ENCODE measurements at regions not wholly inside any gene's neighbourhood (a gene's known extent, or its start where the extent isn't known, plus 50 kb on each side); places are given as distances from the start of the nearest gene placed in this dataset.

GRCh38 chr13:89940383-89940782 lies 1407.1 kb upstream of the MIR17HG start:
- Mint-ChIP-seq H3K9me3 (peaks cover 9% of the 10 kb centered on the region), H3K4me3 (no peak overlapping the region), H3K4me1 (ENCODE audit: low read depth) (no peaks in the 10 kb centered on the region), H3K27me3 (no peaks in the 10 kb centered on the region), H3K36me3 (no peaks in the 10 kb centered on the region), H3K27ac (no peak overlapping the region)
- DNase-seq: no peak
- intact Hi-C loops (cut with micrococcal nuclease): no loop called here
- ChIA-PET POLR2A (no interaction called here), CTCF (no interaction called here)

- POLR2A ChIA-PET: no interaction called here
- CTCF ChIA-PET: no interaction called here
- no peak overlapping the region for H3K4me3 Mint-ChIP-seq
Measured at GRCh38 chr13:89943139-89943538, 1404.3 kb upstream of the MIR17HG start.

GRCh38 chr13:89950225-89950624 lies 1397.3 kb upstream of the MIR17HG start:
- no peaks in the 10 kb centered on the region for H3K27me3 Mint-ChIP-seq
- H3K36me3 Mint-ChIP-seq: no peaks in the 10 kb centered on the region
- no peaks in the 10 kb centered on the region for H3K4me1 Mint-ChIP-seq (ENCODE audit: low read depth)

More at GRCh38 chr13:89943139-89943538, 1404.3 kb upstream of the MIR17HG start:
- Mint-ChIP-seq H3K27ac (no peak overlapping the region), H3K27me3 (no peaks in the 10 kb centered on the region), H3K36me3 (no peaks in the 10 kb centered on the region), H3K9me3 (peaks cover 14% of the 10 kb centered on the region), H3K4me1 (ENCODE audit: low read depth) (no peaks in the 10 kb centered on the region)
- DNase-seq: no peak
- intact Hi-C loops (cut with micrococcal nuclease): no loop called here

GRCh38 chr13:89951341-89951740 lies 1396.1 kb upstream of the MIR17HG start:
- Mint-ChIP-seq H3K9me3 (peaks cover 20% of the 10 kb centered on the region), H3K36me3 (no peaks in the 10 kb centered on the region), H3K27me3 (no peaks in the 10 kb centered on the region), H3K4me1 (ENCODE audit: low read depth) (no peaks in the 10 kb centered on the region), H3K27ac (no peak overlapping the region), H3K4me3 (no peak overlapping the region)
- POLR2A ChIA-PET: no interaction called here
- no peak for DNase-seq
- CTCF ChIA-PET: no interaction called here
- intact Hi-C loops (cut with micrococcal nuclease): no loop called here

More at GRCh38 chr13:89950225-89950624, 1397.3 kb upstream of the MIR17HG start:
- ChIA-PET CTCF (no interaction called here), POLR2A (no interaction called here)
- DNase-seq: no peak
- H3K9me3 Mint-ChIP-seq: peaks cover 21% of the 10 kb centered on the region
- no peak overlapping the region for H3K4me3 Mint-ChIP-seq
- intact Hi-C loops (cut with micrococcal nuclease): no loop called here
- no peak overlapping the region for H3K27ac Mint-ChIP-seq

- H3K27me3 Mint-ChIP-seq: no peaks in the 10 kb centered on the region
Measured at GRCh38 chr13:89953581-89953980, 1393.9 kb upstream of the MIR17HG start.

GRCh38 chr13:89955773-89956172 lies 1391.7 kb upstream of the MIR17HG start:
- Mint-ChIP-seq H3K4me1 (ENCODE audit: low read depth) (no peaks in the 10 kb centered on the region), H3K9me3 (peaks cover 11% of the 10 kb centered on the region), H3K27me3 (no peaks in the 10 kb centered on the region), H3K27ac (no peak overlapping the region), H3K4me3 (no peak overlapping the region), H3K36me3 (no peaks in the 10 kb centered on the region)
- no peak for DNase-seq
- CTCF ChIA-PET: no interaction called here
- intact Hi-C loops (cut with micrococcal nuclease): no loop called here
- POLR2A ChIA-PET: no interaction called here

More at GRCh38 chr13:89953581-89953980, 1393.9 kb upstream of the MIR17HG start:
- no peak for DNase-seq
- intact Hi-C loops (cut with micrococcal nuclease): no loop called here
- CTCF ChIA-PET: no interaction called here
- Mint-ChIP-seq H3K9me3 (peaks cover 11% of the 10 kb centered on the region), H3K36me3 (no peaks in the 10 kb centered on the region), H3K27ac (no peak overlapping the region), H3K4me3 (no peak overlapping the region), H3K4me1 (ENCODE audit: low read depth) (no peaks in the 10 kb centered on the region)
- POLR2A ChIA-PET: no interaction called here

- Mint-ChIP-seq H3K4me3 (no peak overlapping the region), H3K9me3 (peaks cover 6% of the 10 kb centered on the region), H3K4me1 (ENCODE audit: low read depth) (no peaks in the 10 kb centered on the region), H3K27ac (no peak overlapping the region), H3K27me3 (no peaks in the 10 kb centered on the region), H3K36me3 (no peaks in the 10 kb centered on the region)
- ChIA-PET CTCF (no interaction called here), POLR2A (no interaction called here)
- DNase-seq: no peak
- intact Hi-C loops (cut with micrococcal nuclease): no loop called here
Measured at GRCh38 chr13:89959074-89959473, 1388.4 kb upstream of the MIR17HG start.

GRCh38 chr13:89965252-89965651 lies 1382.2 kb upstream of the MIR17HG start:
- no peak for DNase-seq
- H3K4me3 Mint-ChIP-seq: no peak overlapping the region
- intact Hi-C loops (cut with micrococcal nuclease): no loop called here
- no peak overlapping the region for H3K27ac Mint-ChIP-seq
- no peaks in the 10 kb centered on the region for H3K36me3 Mint-ChIP-seq
- ChIA-PET POLR2A (no interaction called here), CTCF (no interaction called here)
- peaks cover 6% of the 10 kb centered on the region for H3K9me3 Mint-ChIP-seq
- no peaks in the 10 kb centered on the region for H3K4me1 Mint-ChIP-seq (ENCODE audit: low read depth)
- H3K27me3 Mint-ChIP-seq: no peaks in the 10 kb centered on the region

- H3K4me1 Mint-ChIP-seq (ENCODE audit: low read depth): no peaks in the 10 kb centered on the region
Measured at GRCh38 chr13:89966524-89966923, 1381.0 kb upstream of the MIR17HG start.

GRCh38 chr13:89967701-89968100 lies 1379.8 kb upstream of the MIR17HG start:
- H3K9me3 Mint-ChIP-seq: peaks cover 6% of the 10 kb centered on the region
- H3K27me3 Mint-ChIP-seq: no peaks in the 10 kb centered on the region
- H3K36me3 Mint-ChIP-seq: no peaks in the 10 kb centered on the region
- ChIA-PET CTCF (no interaction called here), POLR2A (no interaction called here)
- no peak for DNase-seq
- no peaks in the 10 kb centered on the region for H3K4me1 Mint-ChIP-seq (ENCODE audit: low read depth)
- no peak overlapping the region for H3K4me3 Mint-ChIP-seq
- H3K27ac Mint-ChIP-seq: no peak overlapping the region
- intact Hi-C loops (cut with micrococcal nuclease): no loop called here

More at GRCh38 chr13:89966524-89966923, 1381.0 kb upstream of the MIR17HG start:
- POLR2A ChIA-PET: no interaction called here
- Mint-ChIP-seq H3K4me3 (no peak overlapping the region), H3K9me3 (peaks cover 6% of the 10 kb centered on the region), H3K27me3 (no peaks in the 10 kb centered on the region), H3K27ac (no peak overlapping the region), H3K36me3 (no peaks in the 10 kb centered on the region)
- CTCF ChIA-PET: no interaction called here
- intact Hi-C loops (cut with micrococcal nuclease): no loop called here
- DNase-seq: no peak

- POLR2A ChIA-PET: no interaction called here
- no peaks in the 10 kb centered on the region for H3K36me3 Mint-ChIP-seq
Measured at GRCh38 chr13:89968470-89968869, 1379.0 kb upstream of the MIR17HG start.

GRCh38 chr13:89970353-89970709 lies 1377.2 kb upstream of the MIR17HG start:
- no peak overlapping the region for H3K4me3 Mint-ChIP-seq
- intact Hi-C loops (cut with micrococcal nuclease): no loop called here
- POLR2A ChIA-PET: no interaction called here
- no peak for DNase-seq
- no peaks in the 10 kb centered on the region for H3K4me1 Mint-ChIP-seq (ENCODE audit: low read depth)
- no peaks in the 10 kb centered on the region for H3K36me3 Mint-ChIP-seq
- H3K9me3 Mint-ChIP-seq: peaks cover 6% of the 10 kb centered on the region
- CTCF ChIA-PET: no interaction called here
- no peaks in the 10 kb centered on the region for H3K27me3 Mint-ChIP-seq
- no peak overlapping the region for H3K27ac Mint-ChIP-seq

More at GRCh38 chr13:89968470-89968869, 1379.0 kb upstream of the MIR17HG start:
- no peaks in the 10 kb centered on the region for H3K27me3 Mint-ChIP-seq
- no peak overlapping the region for H3K4me3 Mint-ChIP-seq
- intact Hi-C loops (cut with micrococcal nuclease): no loop called here
- CTCF ChIA-PET: no interaction called here
- no peaks in the 10 kb centered on the region for H3K4me1 Mint-ChIP-seq (ENCODE audit: low read depth)
- DNase-seq: no peak
- H3K27ac Mint-ChIP-seq: no peak overlapping the region
- peaks cover 6% of the 10 kb centered on the region for H3K9me3 Mint-ChIP-seq

GRCh38 chr13:89977203-89977602 lies 1370.3 kb upstream of the MIR17HG start:
- Mint-ChIP-seq H3K9me3 (peaks cover 3% of the 10 kb centered on the region), H3K4me1 (ENCODE audit: low read depth) (no peaks in the 10 kb centered on the region), H3K27me3 (no peaks in the 10 kb centered on the region), H3K36me3 (no peaks in the 10 kb centered on the region), H3K27ac (no peak overlapping the region), H3K4me3 (no peak overlapping the region)
- intact Hi-C loops (cut with micrococcal nuclease): no loop called here
- ChIA-PET CTCF (no interaction called here), POLR2A (no interaction called here)
- no peak for DNase-seq

GRCh38 chr13:89980896-89981295 lies 1366.6 kb upstream of the MIR17HG start:
- no peak for DNase-seq
- POLR2A ChIA-PET: no interaction called here
- CTCF ChIA-PET: no interaction called here
- peaks cover 3% of the 10 kb centered on the region for H3K9me3 Mint-ChIP-seq
- no peaks in the 10 kb centered on the region for H3K36me3 Mint-ChIP-seq
- no peaks in the 10 kb centered on the region for H3K27me3 Mint-ChIP-seq
- intact Hi-C loops (cut with micrococcal nuclease): no loop called here
- H3K27ac Mint-ChIP-seq: no peak overlapping the region
- no peaks in the 10 kb centered on the region for H3K4me1 Mint-ChIP-seq (ENCODE audit: low read depth)
- H3K4me3 Mint-ChIP-seq: no peak overlapping the region
